Glutamatergic neuron (in vitro differentiated cells): ENCODE measurements at regions not wholly inside any gene's neighbourhood (a gene's known extent, or its start where the extent isn't known, plus 50 kb on each side); places are given as distances from the start of the nearest gene placed in this dataset.

Experiments used
- DNase-seq: peaks from one replicate; pipeline ENCODE4 v3.0.0; 2022
- H3K27ac Mint-ChIP-seq: one replicate; pipeline ENCODE4 v1.8.0; 2020; ENCODE audit warnings: mild to moderate bottlenecking, mixed read lengths, inconsistent platforms; ENCODE audit not compliant: unreplicated experiment
- H3K27me3 Mint-ChIP-seq: one replicate; pipeline ENCODE4 v1.8.0; 2020; ENCODE audit warnings: mild to moderate bottlenecking, moderate library complexity, mixed read lengths, inconsistent platforms; ENCODE audit not compliant: unreplicated experiment
- H3K36me3 Mint-ChIP-seq: one replicate; pipeline ENCODE4 v1.8.0; 2020; ENCODE audit warnings: mild to moderate bottlenecking, mixed read lengths, inconsistent platforms; ENCODE audit not compliant: unreplicated experiment
- H3K4me1 Mint-ChIP-seq: one replicate; pipeline ENCODE4 v1.8.0; 2020; ENCODE audit warnings: mild to moderate bottlenecking, low read depth, mixed read lengths, inconsistent platforms; ENCODE audit not compliant: unreplicated experiment
- H3K4me3 Mint-ChIP-seq: one replicate; pipeline ENCODE4 v1.8.0; 2020; ENCODE audit warnings: mild to moderate bottlenecking, mixed read lengths, inconsistent platforms; ENCODE audit not compliant: unreplicated experiment
- H3K9me3 Mint-ChIP-seq: one replicate; pipeline ENCODE4 v1.8.0; 2020; ENCODE audit warnings: mild to moderate bottlenecking, moderate library complexity, mixed read lengths, inconsistent platforms; ENCODE audit not compliant: unreplicated experiment
- CTCF ChIP-seq: fragments of 200-600 bp; sonication (generic); IDR thresholded peaks from one replicate; pipeline ENCODE4 v1.5.0; 2021; ENCODE audit not compliant: partially characterized antibody, unreplicated experiment

- Mint-ChIP-seq H3K9me3 (no peaks in the 10 kb centered on the region), H3K4me3 (no peak overlapping the region), H3K36me3 (no peaks in the 10 kb centered on the region), H3K27ac (no peak overlapping the region), H3K4me1 (no peaks in the 10 kb centered on the region), H3K27me3 (no peaks in the 10 kb centered on the region)
- no peak for DNase-seq
- TF ChIP-seq CTCF = no peak
Observed at GRCh38 chr4:159607809-159608208, 504.9 kb downstream of the RAPGEF2 start.

GRCh38 chr4:159608436-159608835, 505.6 kb downstream of the RAPGEF2 start:
- no peak for TF ChIP-seq CTCF
- Mint-ChIP-seq H3K27ac (no peak overlapping the region), H3K9me3 (no peaks in the 10 kb centered on the region), H3K36me3 (no peaks in the 10 kb centered on the region), H3K4me3 (no peak overlapping the region), H3K4me1 (no peaks in the 10 kb centered on the region), H3K27me3 (no peaks in the 10 kb centered on the region)
- DNase-seq = no peak

DNA sequence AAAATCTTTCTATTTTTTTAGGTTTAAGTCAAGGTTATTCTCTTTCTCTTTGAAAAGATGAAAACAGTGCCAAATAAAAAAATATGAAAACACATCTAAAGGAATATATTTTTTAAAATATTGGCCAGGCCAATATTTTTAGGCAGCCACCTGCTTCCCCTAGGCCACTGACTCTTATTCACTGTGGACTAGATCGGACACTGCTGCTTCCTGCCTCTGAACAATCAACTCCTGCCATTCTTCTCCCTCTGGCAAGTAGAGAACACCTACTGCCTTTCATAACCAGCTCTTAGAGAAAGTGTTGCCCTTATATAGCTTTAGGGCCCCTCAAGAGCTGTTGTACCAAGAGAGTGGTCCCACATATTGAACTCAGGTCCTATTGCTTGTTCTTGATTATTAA, 529.2 kb downstream of the RAPGEF2 start:
- no peaks in the 10 kb centered on the region for H3K4me1 Mint-ChIP-seq
- H3K27me3 Mint-ChIP-seq = no peaks in the 10 kb centered on the region
- H3K27ac Mint-ChIP-seq = no peak overlapping the region
- H3K4me3 Mint-ChIP-seq = no peak overlapping the region
- no peaks in the 10 kb centered on the region for H3K9me3 Mint-ChIP-seq
- TF ChIP-seq CTCF = no peak
- H3K36me3 Mint-ChIP-seq = no peaks in the 10 kb centered on the region
- no peak for DNase-seq

- no peak for TF ChIP-seq CTCF
- H3K4me1 Mint-ChIP-seq = no peaks in the 10 kb centered on the region
- H3K27me3 Mint-ChIP-seq = peaks cover 2% of the 10 kb centered on the region
- no peak overlapping the region for H3K4me3 Mint-ChIP-seq
- H3K27ac Mint-ChIP-seq = no peak overlapping the region
- H3K9me3 Mint-ChIP-seq = no peaks in the 10 kb centered on the region
- no peak for DNase-seq
- H3K36me3 Mint-ChIP-seq = no peaks in the 10 kb centered on the region
Observed at GRCh38 chr4:159639671-159640323, 536.9 kb downstream of the RAPGEF2 start.

DNA sequence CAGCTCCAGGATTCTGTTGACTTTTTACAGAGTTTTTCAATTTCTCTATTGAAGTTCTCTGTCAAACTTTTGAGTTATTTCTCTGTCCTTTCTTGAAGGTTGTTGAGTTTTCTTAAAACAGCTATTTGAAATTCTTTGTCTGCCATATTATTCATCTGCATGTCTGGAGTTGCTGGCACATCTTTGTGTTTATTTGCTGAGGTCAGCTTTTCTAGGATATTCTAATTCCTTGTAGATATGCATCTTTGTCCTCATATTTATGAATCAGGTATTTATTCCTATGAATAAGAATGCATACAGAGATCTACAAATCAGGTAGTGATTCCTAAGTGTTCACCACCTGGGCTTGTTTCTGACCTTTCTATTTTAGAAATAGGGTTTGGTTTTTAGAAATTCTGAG, 546.4 kb downstream of the RAPGEF2 start:
- H3K4me3 Mint-ChIP-seq = no peak overlapping the region
- DNase-seq = no peak
- no peaks in the 10 kb centered on the region for H3K4me1 Mint-ChIP-seq
- H3K27me3 Mint-ChIP-seq = peaks cover 1% of the 10 kb centered on the region
- no peaks in the 10 kb centered on the region for H3K36me3 Mint-ChIP-seq
- H3K27ac Mint-ChIP-seq = no peak overlapping the region
- no peak for TF ChIP-seq CTCF
- H3K9me3 Mint-ChIP-seq = no peaks in the 10 kb centered on the region
